ENCODE measurements at regions not wholly inside any gene's neighbourhood (a gene's known extent, or its start where the extent isn't known, plus 50 kb on each side); places are given as distances from the start of the nearest gene placed in this dataset.

DNA sequence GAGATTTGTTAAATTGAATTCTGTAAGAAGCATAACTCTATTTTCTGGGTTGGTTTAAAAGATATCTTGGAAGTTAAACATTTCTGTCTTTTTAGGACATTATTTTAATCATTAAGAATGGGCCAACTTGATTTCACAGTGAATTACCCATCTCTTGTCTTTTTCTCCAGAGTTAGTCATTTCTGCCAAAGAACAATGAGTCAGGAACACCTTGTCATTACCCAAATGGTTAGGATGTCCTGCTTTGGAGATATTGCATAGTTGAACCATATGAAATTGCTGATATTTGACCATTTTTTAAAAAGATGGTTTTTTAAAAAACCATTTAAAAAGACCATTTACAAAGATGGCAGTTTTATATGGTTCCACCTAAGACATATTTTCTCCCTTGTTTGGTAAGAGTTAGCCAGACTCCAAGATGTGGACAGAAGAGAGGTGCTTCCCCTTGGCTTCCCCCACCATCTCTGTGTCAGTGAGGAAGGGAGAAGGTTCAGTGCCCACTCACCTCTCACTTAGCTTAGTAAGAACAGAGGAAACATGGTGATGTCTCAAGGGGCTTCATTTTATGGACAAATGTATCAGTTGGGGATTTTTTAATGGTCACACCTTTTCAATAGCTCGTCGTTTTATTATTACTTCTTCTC, 103.0 kb downstream of the PCSK1 start:
- no peak for TF ChIP-seq RFX5 (IDR thresholded peaks at IDR 0.05; ENCODE audit: borderline replicate concordance, low read depth, low read length)
- no peak for TF ChIP-seq RNF2 (IDR thresholded peaks at IDR 0.05; ENCODE audit: borderline replicate concordance, low read depth, low read length, missing control alignments, poor library complexity, severe bottlenecking)
- TF ChIP-seq ZNF274 (IDR thresholded peaks at IDR 0.05; ENCODE audit: borderline replicate concordance, extremely low read depth, low read length) = no peak
- TF ChIP-seq POLR2A (IDR thresholded peaks at IDR 0.05; ENCODE audit: control extremely low read depth in 1 of 2, low read depth in 2 of 2, low read length in 2 of 2) = no peak

Measured in H1 (cell line).